CD4-positive, alpha-beta T cell (primary cell): ENCODE measurements at regions not wholly inside any gene's neighbourhood (a gene's known extent, or its start where the extent isn't known, plus 50 kb on each side); places are given as distances from the start of the nearest gene placed in this dataset.

Experiments
- ATAC-seq: fragments of 200-7000 bp; cut with Tn5 transposase; one replicate; pipeline ENCODE4 v1.10.0; 2022; ENCODE audit warnings: mild to moderate bottlenecking; ENCODE audit not compliant: poor library complexity
- CTCF ChIA-PET: fragments of 350-600 bp; sonication (Branson Sonifier 250); formaldehyde crosslinking; loops from one replicate; lab custom pipeline; 2021; ENCODE audit warnings: antibody characterized with exemption, inconsistent platforms; lab: Charles Lee
- POLR2A ChIA-PET: fragments of 350-600 bp; sonication (Branson Sonifier 250); formaldehyde crosslinking; loops from one replicate; lab custom pipeline; 2021; ENCODE audit warnings: antibody characterized with exemption, inconsistent platforms; lab: Charles Lee
- DNase-seq, 14 experiments: peaks; one replicate each; pipeline ENCODE4 v3.0.0-alpha.2; 2013 to 2020; ENCODE audit warnings: mixed read lengths in 2 of 14
- H3K27ac ChIP-seq, 2 donors: one replicate each; pipeline versions ENCODE4 v1.5.1 to v1.7.0; 2013; ENCODE audit warnings: low read length in 2 of 2, low read depth in 1 of 2, mild to moderate bottlenecking in 1 of 2
- H3K27me3 ChIP-seq, 2 experiments: 1 replicate in 1 of 2; 2 replicates in 1 of 2; pipeline versions ENCODE4 v1.6.1 to v1.7.0; 2013; ENCODE audit warnings: low read length in 2 of 2, control low read depth in 1 of 2, mild to moderate bottlenecking in 1 of 2, moderate library complexity in 1 of 2; ENCODE audit not compliant: insufficient read depth in 2 of 2, control insufficient read depth in 1 of 2
- H3K36me3 ChIP-seq: one replicate; pipeline ENCODE4 v1.6.1; 2013; ENCODE audit warnings: low read length, control low read depth; ENCODE audit not compliant: insufficient read depth
- H3K4me1 ChIP-seq: one replicate; pipeline ENCODE4 v1.6.1; 2013; ENCODE audit warnings: low read length, control low read depth; ENCODE audit not compliant: insufficient read depth
- H3K4me3 ChIP-seq: one replicate; pipeline ENCODE4 v1.5.1; 2013; ENCODE audit warnings: mild to moderate bottlenecking, low read length, moderate library complexity
- H3K9me3 ChIP-seq, 2 experiments: 1 replicate in 1 of 2; 2 replicates in 1 of 2; pipeline versions ENCODE4 v1.6.1 to v1.7.0; 2013; ENCODE audit warnings: low read length in 2 of 2, mild to moderate bottlenecking in 2 of 2, control low read depth in 1 of 2, moderate library complexity in 1 of 2; ENCODE audit not compliant: control insufficient read depth in 1 of 2, insufficient read depth in 1 of 2
- H3K27ac Mint-ChIP-seq: one replicate; pipeline ENCODE4 v1.8.0; 2020; ENCODE audit warnings: mixed read lengths
- H3K27me3 Mint-ChIP-seq: one replicate; pipeline ENCODE4 v1.8.0; 2021; ENCODE audit warnings: mixed read lengths
- H3K36me3 Mint-ChIP-seq: one replicate; pipeline ENCODE4 v1.8.0; 2021; ENCODE audit warnings: low read depth, mixed read lengths
- H3K4me1 Mint-ChIP-seq: one replicate; pipeline ENCODE4 v1.8.0; 2021; ENCODE audit warnings: low read depth, mixed read lengths
- H3K4me3 Mint-ChIP-seq: one replicate; pipeline ENCODE4 v1.8.0; 2020; ENCODE audit warnings: mild to moderate bottlenecking, mixed read lengths
- H3K9me3 Mint-ChIP-seq: one replicate; pipeline ENCODE4 v1.8.0; 2020; ENCODE audit warnings: mixed read lengths
- intact Hi-C, 2 experiments: fragments of 100-400 bp; cut with DNase I in 1 of 2; cut with micrococcal nuclease in 1 of 2; formaldehyde crosslinking; loops; one replicate each; pipeline versions ENCODE4 v1.15.1 to v1.9.0; 2023 to 2025; cut with DNase I, micrococcal nuclease
- TF ChIP-seq, protein P1 (sequence below): fragments of 200-600 bp; IDR thresholded peaks from one replicate; pipeline ENCODE4 v1.8.0; 2022; ENCODE audit warnings: antibody characterized with exemption, mild to moderate bottlenecking

DNA sequence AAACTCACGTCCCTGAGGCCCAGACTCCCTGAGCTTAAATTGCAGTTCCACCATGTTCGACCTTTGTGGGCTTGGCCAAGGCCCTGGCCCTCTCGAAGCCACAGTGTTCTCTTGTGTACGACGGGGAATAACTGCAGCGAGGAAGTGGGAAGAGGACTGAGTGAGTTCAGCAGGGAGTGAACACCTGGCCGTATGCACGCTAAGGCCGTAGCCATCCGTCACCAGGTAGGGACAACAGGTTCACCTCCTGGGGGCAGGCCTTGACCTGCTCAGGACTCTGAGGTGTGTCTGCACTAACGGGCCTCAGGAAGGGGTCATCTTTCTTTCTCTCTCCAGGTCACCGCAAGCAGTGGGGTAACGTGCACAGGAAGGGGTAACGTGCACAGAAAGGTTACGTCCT is 67.2 kb upstream of the CTBP2 start:
- no peaks in the 10 kb centered on the region for H3K4me1 ChIP-seq
- ChIA-PET CTCF (no interaction called here), POLR2A (no interaction called here)
- no peak overlapping the region for H3K27ac Mint-ChIP-seq
- H3K9me3 Mint-ChIP-seq: peaks cover 3% of the 10 kb centered on the region
- no peak overlapping the region for H3K27ac ChIP-seq
- intact Hi-C loops: no loop called here
- no peaks in the 10 kb centered on the region for H3K4me1 Mint-ChIP-seq
- no peaks in the 10 kb centered on the region for H3K36me3 ChIP-seq
- no peaks in the 10 kb centered on the region for H3K36me3 Mint-ChIP-seq
- no peak overlapping the region for H3K4me3 Mint-ChIP-seq
- TF ChIP-seq, protein P1, sequence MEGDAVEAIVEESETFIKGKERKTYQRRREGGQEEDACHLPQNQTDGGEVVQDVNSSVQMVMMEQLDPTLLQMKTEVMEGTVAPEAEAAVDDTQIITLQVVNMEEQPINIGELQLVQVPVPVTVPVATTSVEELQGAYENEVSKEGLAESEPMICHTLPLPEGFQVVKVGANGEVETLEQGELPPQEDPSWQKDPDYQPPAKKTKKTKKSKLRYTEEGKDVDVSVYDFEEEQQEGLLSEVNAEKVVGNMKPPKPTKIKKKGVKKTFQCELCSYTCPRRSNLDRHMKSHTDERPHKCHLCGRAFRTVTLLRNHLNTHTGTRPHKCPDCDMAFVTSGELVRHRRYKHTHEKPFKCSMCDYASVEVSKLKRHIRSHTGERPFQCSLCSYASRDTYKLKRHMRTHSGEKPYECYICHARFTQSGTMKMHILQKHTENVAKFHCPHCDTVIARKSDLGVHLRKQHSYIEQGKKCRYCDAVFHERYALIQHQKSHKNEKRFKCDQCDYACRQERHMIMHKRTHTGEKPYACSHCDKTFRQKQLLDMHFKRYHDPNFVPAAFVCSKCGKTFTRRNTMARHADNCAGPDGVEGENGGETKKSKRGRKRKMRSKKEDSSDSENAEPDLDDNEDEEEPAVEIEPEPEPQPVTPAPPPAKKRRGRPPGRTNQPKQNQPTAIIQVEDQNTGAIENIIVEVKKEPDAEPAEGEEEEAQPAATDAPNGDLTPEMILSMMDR: no peak
- ATAC-seq (no peak), DNase-seq (no peak)
- no peaks in the 10 kb centered on the region for H3K27me3 ChIP-seq
- no peak overlapping the region for H3K4me3 ChIP-seq
- H3K9me3 ChIP-seq: peaks cover 0 to 37% of the 10 kb centered on the region in 2 experiments
- H3K27me3 Mint-ChIP-seq: no peaks in the 10 kb centered on the region

DNA sequence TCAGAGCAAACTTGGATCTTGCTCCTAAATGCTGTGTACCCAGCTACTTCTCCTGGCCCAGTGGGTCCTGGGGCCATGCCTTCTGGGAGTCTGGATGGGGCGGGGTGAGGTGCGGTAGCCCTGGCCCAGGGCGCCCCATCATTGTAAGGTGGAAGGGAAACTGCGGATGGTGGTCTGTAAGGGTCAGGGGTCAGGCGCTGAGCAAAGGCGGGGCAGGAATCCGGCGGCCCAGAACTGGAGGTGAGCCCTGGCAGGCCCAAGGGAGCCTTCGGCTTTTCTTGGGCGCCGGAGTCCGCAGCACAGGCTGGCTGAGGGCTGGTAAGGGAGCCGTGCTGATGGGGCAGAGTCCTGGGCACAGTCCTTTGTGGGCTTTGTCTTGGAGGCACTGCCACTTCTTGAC is 66.5 kb upstream of the CTBP2 start:
- TF ChIP-seq, protein P1: no peak
- Histone ChIP-seq H3K4me3 (no peak overlapping the region), H3K27me3 (no peaks in the 10 kb centered on the region), H3K4me1 (no peaks in the 10 kb centered on the region), H3K9me3 (peaks cover 0 to 36% of the 10 kb centered on the region in 2 experiments), H3K36me3 (no peaks in the 10 kb centered on the region), H3K27ac (no peak overlapping the region)
- H3K27ac Mint-ChIP-seq: no peak overlapping the region
- intact Hi-C loops: no loop called here
- no peak for ATAC-seq
- CTCF ChIA-PET: no interaction called here
- H3K27me3 Mint-ChIP-seq: no peaks in the 10 kb centered on the region
- H3K4me3 Mint-ChIP-seq: no peak overlapping the region
- H3K9me3 Mint-ChIP-seq: peaks cover 3% of the 10 kb centered on the region
- no peak for DNase-seq
- H3K4me1 Mint-ChIP-seq: no peaks in the 10 kb centered on the region
- H3K36me3 Mint-ChIP-seq: no peaks in the 10 kb centered on the region
- POLR2A ChIA-PET: no interaction called here

DNA sequence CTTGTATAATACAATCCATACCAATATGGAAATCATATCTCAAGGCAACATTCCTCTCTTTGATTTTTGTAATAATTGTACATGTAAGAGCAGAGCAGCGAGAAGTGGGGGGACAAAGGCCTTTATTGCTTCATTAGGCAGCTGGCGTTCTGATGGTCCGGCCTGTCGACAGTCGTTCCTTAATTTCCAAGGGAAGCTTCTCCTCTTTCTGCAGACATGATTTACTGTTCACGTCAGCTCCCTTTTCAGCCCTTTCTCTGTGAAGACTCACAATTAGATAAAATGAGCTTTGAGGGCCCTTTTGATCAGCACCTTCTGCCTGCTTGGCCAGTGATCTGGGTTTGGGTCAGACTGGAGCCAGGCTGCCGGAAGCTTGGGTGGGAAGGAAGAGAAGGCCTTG is 65.6 kb upstream of the CTBP2 start:
- intact Hi-C loops: no loop called here
- no peaks in the 10 kb centered on the region for H3K36me3 ChIP-seq
- Mint-ChIP-seq H3K4me3 (no peak overlapping the region), H3K4me1 (no peaks in the 10 kb centered on the region), H3K36me3 (no peaks in the 10 kb centered on the region), H3K9me3 (peaks cover 3% of the 10 kb centered on the region), H3K27me3 (peaks cover 3% of the 10 kb centered on the region), H3K27ac (no peak overlapping the region)
- H3K4me3 ChIP-seq: no peak overlapping the region
- no peaks in the 10 kb centered on the region for H3K4me1 ChIP-seq
- ATAC-seq (no peak), DNase-seq (no peak)
- CTCF ChIA-PET: no interaction called here
- no peaks in the 10 kb centered on the region for H3K27me3 ChIP-seq
- POLR2A ChIA-PET: no interaction called here
- H3K9me3 ChIP-seq: peaks cover 0 to 31% of the 10 kb centered on the region in 2 experiments
- H3K27ac ChIP-seq: no peak overlapping the region
- TF ChIP-seq, protein P1: no peak
